EH (cell line): ENCODE measurements at regions not wholly inside any gene's neighbourhood (a gene's known extent, or its start where the extent isn't known, plus 50 kb on each side); places are given as distances from the start of the nearest gene placed in this dataset.

Experiments
- DNase-seq: peaks from one replicate; pipeline ENCODE4 v3.0.0-alpha.2; 2015; ENCODE audit warnings: low read depth

GRCh38 chr10:98332623-98333269 lies 64.8 kb upstream of the LOXL4 start:
- peak; percentile 61 for DNase-seq

GRCh38 chr10:98331885-98332284 lies 63.9 kb upstream of the LOXL4 start:
- DNase-seq, result no peak

- no peak for DNase-seq
Observed at GRCh38 chr10:98330987-98331386, 63.0 kb upstream of the LOXL4 start.

GRCh38 chr10:98328640-98329039 lies 60.6 kb upstream of the LOXL4 start:
- DNase-seq, result no peak

GRCh38 chr10:98328163-98328562 lies 60.2 kb upstream of the LOXL4 start:
- DNase-seq, result no peak

- DNase-seq, result no peak
Observed at GRCh38 chr10:98326621-98327027, 58.6 kb upstream of the LOXL4 start.

- DNase-seq, result peak; percentile 99
Observed at GRCh38 chr10:98323221-98324164, 55.5 kb upstream of the LOXL4 start.

GRCh38 chr10:98321186-98321780 lies 53.3 kb upstream of the LOXL4 start:
- no peak for DNase-seq

- no peak for DNase-seq
Observed at GRCh38 chr10:98320486-98321185, 52.6 kb upstream of the LOXL4 start.

GRCh38 chr10:98318861-98319260 lies 50.9 kb upstream of the LOXL4 start:
- no peak for DNase-seq
